ENCODE measurements at regions not wholly inside any gene's neighbourhood (a gene's known extent, or its start where the extent isn't known, plus 50 kb on each side); places are given as distances from the start of the nearest gene placed in this dataset.

DNA sequence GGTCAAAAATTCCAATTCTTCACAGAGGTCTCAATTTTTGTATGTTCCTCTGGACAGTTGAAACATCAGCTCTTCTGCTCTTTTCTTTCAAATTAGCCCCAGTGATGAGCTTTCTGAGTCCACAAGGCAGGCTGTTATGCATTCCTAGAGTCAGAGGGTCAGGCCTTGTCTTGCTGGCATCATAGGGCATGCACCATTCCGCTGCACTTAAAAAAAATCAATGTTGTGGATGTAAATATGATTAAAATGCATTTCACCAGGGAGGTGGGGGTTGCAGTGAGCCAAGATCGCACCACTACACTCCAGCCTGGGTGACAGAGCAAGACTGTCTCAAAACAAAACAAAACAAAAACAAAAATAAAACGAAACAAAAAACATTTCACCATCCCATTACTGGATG, 465.3 kb downstream of the EIPR1 start:
- Histone ChIP-seq H3K36me3 (replicated peaks in 1 of 2; ENCODE audit: control insufficient read depth in 1 of 2, insufficient read depth in 2 of 2, low read length in 1 of 2) (no peaks in the 10 kb centered on the region), H3K27me3 (ENCODE audit: insufficient read depth) (no peaks in the 10 kb centered on the region), H3K9me2 (no peaks in the 10 kb centered on the region; the same call in 1 of the 2 replicates), H3K4me2 (no peak overlapping the region), H3K4me3 (ENCODE audit: low read depth in 2 of 2, low read length in 1 of 2) (no peak overlapping the region), H3K9me3 (peaks cover 11% of the 10 kb centered on the region; the same call in 1 of the 2 replicates), H3K27ac (ENCODE audit: low read depth in 2 of 2, low read length in 1 of 2) (no peak overlapping the region), H2AFZ (ENCODE audit: low read depth) (no peak overlapping the region), H3K9ac (no peak overlapping the region), H3K79me2 (ENCODE audit: insufficient read depth) (no peaks in the 10 kb centered on the region), H3K4me1 (ENCODE audit: control insufficient read depth in 1 of 2, insufficient read depth in 2 of 2, low read depth in 1 of 2, low read length in 1 of 2) (peaks cover 0 to 15% of the 10 kb centered on the region in 2 experiments; a peak in 1 of 4 replicates), H4K20me1 (ENCODE audit: insufficient read depth) (no peaks in the 10 kb centered on the region), H3F3A (replicated peaks; ENCODE audit: insufficient read depth) (no peaks in the 10 kb centered on the region)
- ChIA-PET POLR2A (no interaction called here), CTCF (interaction anchor here (1.2 kb wide), 1 partner anchor 8 kb away, joined by 4 read pairs; no protein-coding TSS in a partner anchor)
- WGBS (ENCODE audit: low lambda C conversion rate): 26% methylated on average over 3 of the region's 3 CpGs
- no peak for DNase-seq
- TF ChIP-seq, protein P1, sequence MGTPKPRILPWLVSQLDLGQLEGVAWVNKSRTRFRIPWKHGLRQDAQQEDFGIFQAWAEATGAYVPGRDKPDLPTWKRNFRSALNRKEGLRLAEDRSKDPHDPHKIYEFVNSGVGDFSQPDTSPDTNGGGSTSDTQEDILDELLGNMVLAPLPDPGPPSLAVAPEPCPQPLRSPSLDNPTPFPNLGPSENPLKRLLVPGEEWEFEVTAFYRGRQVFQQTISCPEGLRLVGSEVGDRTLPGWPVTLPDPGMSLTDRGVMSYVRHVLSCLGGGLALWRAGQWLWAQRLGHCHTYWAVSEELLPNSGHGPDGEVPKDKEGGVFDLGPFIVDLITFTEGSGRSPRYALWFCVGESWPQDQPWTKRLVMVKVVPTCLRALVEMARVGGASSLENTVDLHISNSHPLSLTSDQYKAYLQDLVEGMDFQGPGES (IDR thresholded peaks at IDR 0.05; ENCODE audit: low read depth, low read length): no peak
- TF ChIP-seq TCF12 (IDR thresholded peaks at IDR 0.05): no peak

DNA sequence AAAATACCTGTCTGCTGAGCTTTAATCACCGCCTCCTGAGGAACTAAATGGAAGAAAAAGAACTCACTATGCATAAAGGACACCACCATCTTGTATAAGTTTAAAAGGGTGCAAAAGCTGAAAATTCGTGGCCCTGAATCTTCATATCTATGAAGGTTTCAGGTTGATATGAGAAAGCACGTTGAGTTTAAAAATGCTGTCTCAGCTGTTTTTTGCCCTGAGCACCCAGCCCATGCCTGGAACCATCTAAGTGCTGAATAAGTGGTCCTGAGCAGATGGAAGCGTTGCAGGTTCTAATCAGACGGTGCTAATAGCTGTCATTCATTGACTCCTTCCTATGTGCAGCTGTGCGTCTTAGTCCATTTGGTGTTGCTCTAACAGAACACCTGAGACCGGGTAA, 467.4 kb downstream of the EIPR1 start:
- Histone ChIP-seq H3K27me3 (ENCODE audit: insufficient read depth) (no peaks in the 10 kb centered on the region), H3K27ac (ENCODE audit: low read depth in 2 of 2, low read length in 1 of 2) (no peak overlapping the region), H3K4me1 (ENCODE audit: control insufficient read depth in 1 of 2, insufficient read depth in 2 of 2, low read depth in 1 of 2, low read length in 1 of 2) (peaks cover 0 to 15% of the 10 kb centered on the region in 2 experiments; a peak in 1 of 4 replicates), H3K79me2 (ENCODE audit: insufficient read depth) (no peaks in the 10 kb centered on the region), H4K20me1 (ENCODE audit: insufficient read depth) (no peaks in the 10 kb centered on the region), H3K4me3 (ENCODE audit: low read depth in 2 of 2, low read length in 1 of 2) (no peak overlapping the region), H3K9me3 (no peaks in the 10 kb centered on the region), H3F3A (replicated peaks; ENCODE audit: insufficient read depth) (no peaks in the 10 kb centered on the region), H3K4me2 (no peak overlapping the region), H3K9ac (no peak overlapping the region), H3K9me2 (no peaks in the 10 kb centered on the region; the same call in 1 of the 2 replicates), H2AFZ (ENCODE audit: low read depth) (no peak overlapping the region), H3K36me3 (replicated peaks in 1 of 2; ENCODE audit: control insufficient read depth in 1 of 2, insufficient read depth in 2 of 2, low read length in 1 of 2) (no peaks in the 10 kb centered on the region)
- no peak for TF ChIP-seq NFIC (IDR thresholded peaks at IDR 0.05; ENCODE audit: borderline replicate concordance)
- no peak for TF ChIP-seq GABPA (IDR thresholded peaks at IDR 0.05; ENCODE audit: low read depth)
- no peak for TF ChIP-seq RFX5 (IDR thresholded peaks at IDR 0.05; ENCODE audit: low read length)
- TF ChIP-seq, protein P2, sequence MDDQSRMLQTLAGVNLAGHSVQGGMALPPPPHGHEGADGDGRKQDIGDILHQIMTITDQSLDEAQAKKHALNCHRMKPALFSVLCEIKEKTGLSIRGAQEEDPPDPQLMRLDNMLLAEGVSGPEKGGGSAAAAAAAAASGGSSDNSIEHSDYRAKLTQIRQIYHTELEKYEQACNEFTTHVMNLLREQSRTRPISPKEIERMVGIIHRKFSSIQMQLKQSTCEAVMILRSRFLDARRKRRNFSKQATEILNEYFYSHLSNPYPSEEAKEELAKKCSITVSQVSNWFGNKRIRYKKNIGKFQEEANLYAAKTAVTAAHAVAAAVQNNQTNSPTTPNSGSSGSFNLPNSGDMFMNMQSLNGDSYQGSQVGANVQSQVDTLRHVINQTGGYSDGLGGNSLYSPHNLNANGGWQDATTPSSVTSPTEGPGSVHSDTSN (IDR thresholded peaks at IDR 0.05): no peak
- TF ChIP-seq, protein P3, sequence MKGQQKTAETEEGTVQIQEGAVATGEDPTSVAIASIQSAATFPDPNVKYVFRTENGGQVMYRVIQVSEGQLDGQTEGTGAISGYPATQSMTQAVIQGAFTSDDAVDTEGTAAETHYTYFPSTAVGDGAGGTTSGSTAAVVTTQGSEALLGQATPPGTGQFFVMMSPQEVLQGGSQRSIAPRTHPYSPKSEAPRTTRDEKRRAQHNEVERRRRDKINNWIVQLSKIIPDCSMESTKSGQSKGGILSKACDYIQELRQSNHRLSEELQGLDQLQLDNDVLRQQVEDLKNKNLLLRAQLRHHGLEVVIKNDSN (IDR thresholded peaks at IDR 0.05; ENCODE audit: borderline replicate concordance, low read depth): no peak
- no peak for TF ChIP-seq GATA2 (CRISPR knock-in tag; IDR thresholded peaks at IDR 0.05)
- TF ChIP-seq, protein P4, sequence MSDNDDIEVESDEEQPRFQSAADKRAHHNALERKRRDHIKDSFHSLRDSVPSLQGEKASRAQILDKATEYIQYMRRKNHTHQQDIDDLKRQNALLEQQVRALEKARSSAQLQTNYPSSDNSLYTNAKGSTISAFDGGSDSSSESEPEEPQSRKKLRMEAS (IDR thresholded peaks at IDR 0.05; ENCODE audit: low read depth): no peak
- no peak for TF ChIP-seq YY1 (IDR thresholded peaks at IDR 0.05; ENCODE audit: low read depth)
- no peak for TF ChIP-seq MXI1 (IDR thresholded peaks at IDR 0.05; ENCODE audit: low read depth, low read length)
- no peak for TF ChIP-seq SIN3A (IDR thresholded peaks at IDR 0.05; ENCODE audit: borderline replicate concordance, low read depth, low read length)
- POLR2A ChIA-PET: no interaction called here
- no peak for DNase-seq
- 41% methylated on average over 7 of the region's 7 CpGs for WGBS (ENCODE audit: low lambda C conversion rate)
- CTCF ChIA-PET: interaction anchor here (1.0 to 1.2 kb wide), 3 partner anchors 31 to 558 kb away, joined by 3 to 4 read pairs (median 3); no protein-coding TSS in a partner anchor
